ENCODE measurements at regions not wholly inside any gene's neighbourhood (a gene's known extent, or its start where the extent isn't known, plus 50 kb on each side); places are given as distances from the start of the nearest gene placed in this dataset.

DNA sequence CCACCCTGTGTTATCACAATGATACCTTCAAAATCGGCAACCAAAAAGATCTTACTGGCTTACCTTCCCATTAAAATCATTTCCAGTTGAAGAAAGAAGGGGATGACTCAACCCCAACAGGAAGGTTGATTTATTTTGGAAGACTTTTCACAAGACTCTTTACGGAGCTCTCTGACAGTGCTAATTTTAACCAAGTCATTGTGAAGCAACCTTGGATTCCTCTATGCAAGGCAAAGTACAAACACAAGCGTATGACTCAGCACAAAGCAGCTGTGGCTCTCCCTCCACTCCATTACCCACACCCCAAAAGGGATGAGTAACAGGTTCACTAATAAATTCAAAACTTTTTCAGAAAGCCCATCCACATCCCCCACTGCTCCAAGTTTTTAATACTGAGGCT lies 213.8 kb upstream of the FGF13 start:
- TF ChIP-seq EZH2 (IDR thresholded peaks at IDR 0.05) (no peak), POLR2AphosphoS5 (IDR thresholded peaks at IDR 0.05; ENCODE audit: borderline replicate concordance, low read depth, low read length) (no peak)

All from SK-N-MC (cell line).